ENCODE measurements at regions not wholly inside any gene's neighbourhood (a gene's known extent, or its start where the extent isn't known, plus 50 kb on each side); places are given as distances from the start of the nearest gene placed in this dataset.

GRCh38 chr3:90052425-90052950 is 945.1 kb downstream of the EPHA3 start:
- TF ChIP-seq CTCF (IDR thresholded peaks at IDR 0.05): no peak
- TF ChIP-seq POLR2A (IDR thresholded peaks at IDR 0.05): no peak
